ENCODE measurements at regions not wholly inside any gene's neighbourhood (a gene's known extent, or its start where the extent isn't known, plus 50 kb on each side); places are given as distances from the start of the nearest gene placed in this dataset.
"Not testable (repeated sequence)": the region's sequence is repeated elsewhere in the genome, so short reads cannot be mapped to it uniquely, and the experiment has no call there.

GRCh38 chr4:116627545-116627944 lies 457.8 kb downstream of the TRAM1L1 start:
- Mint-ChIP-seq H3K9me3 (peaks cover 16% of the 10 kb centered on the region), H3K27ac (no peak overlapping the region), H3K4me1 (ENCODE audit: low read depth) (no peaks in the 10 kb centered on the region), H3K27me3 (ENCODE audit: insufficient read depth) (no peaks in the 10 kb centered on the region; the same call in 1 of the 2 replicates), H3K4me3 (no peak overlapping the region), H3K36me3 (ENCODE audit: low read depth) (no peaks in the 10 kb centered on the region)
- no peak for DNase-seq
- TF ChIP-seq CTCF (IDR thresholded peaks at IDR 0.05) = no peak

GRCh38 chr4:116619508-116619907 lies 465.9 kb downstream of the TRAM1L1 start:
- not testable (repeated sequence) for H3K27me3 Mint-ChIP-seq (ENCODE audit: insufficient read depth); DNase-seq; H3K27ac Mint-ChIP-seq; H3K4me3 Mint-ChIP-seq; H3K4me1 Mint-ChIP-seq (ENCODE audit: low read depth); H3K36me3 Mint-ChIP-seq (ENCODE audit: low read depth)
- H3K9me3 Mint-ChIP-seq = peaks cover 13% of the 10 kb centered on the region; the same call in 1 of the 2 replicates

- Mint-ChIP-seq H3K27me3 (ENCODE audit: insufficient read depth) (no peaks in the 10 kb centered on the region), H3K4me1 (ENCODE audit: low read depth) (no peaks in the 10 kb centered on the region), H3K27ac (no peak overlapping the region), H3K4me3 (no peak overlapping the region), H3K9me3 (peaks cover 18% of the 10 kb centered on the region; the same call in 1 of the 2 replicates), H3K36me3 (ENCODE audit: low read depth) (no peaks in the 10 kb centered on the region)
- no peak for TF ChIP-seq CTCF (IDR thresholded peaks at IDR 0.05)
- no peak for DNase-seq
Measured at GRCh38 chr4:116618638-116619037, 466.7 kb downstream of the TRAM1L1 start.

GRCh38 chr4:116603096-116603495 lies 482.3 kb downstream of the TRAM1L1 start:
- Mint-ChIP-seq H3K4me3 (no peak overlapping the region), H3K36me3 (ENCODE audit: low read depth) (no peaks in the 10 kb centered on the region), H3K27ac (no peak overlapping the region), H3K4me1 (ENCODE audit: low read depth) (no peaks in the 10 kb centered on the region), H3K27me3 (ENCODE audit: insufficient read depth) (no peaks in the 10 kb centered on the region), H3K9me3 (peaks cover 20% of the 10 kb centered on the region)
- no peak for TF ChIP-seq CTCF (IDR thresholded peaks at IDR 0.05)
- no peak for DNase-seq

- Mint-ChIP-seq H3K4me1 (ENCODE audit: low read depth) (no peaks in the 10 kb centered on the region), H3K36me3 (ENCODE audit: low read depth) (no peaks in the 10 kb centered on the region), H3K27ac (no peak overlapping the region), H3K27me3 (ENCODE audit: insufficient read depth) (no peaks in the 10 kb centered on the region), H3K4me3 (no peak overlapping the region), H3K9me3 (peaks cover 22% of the 10 kb centered on the region)
- TF ChIP-seq CTCF (IDR thresholded peaks at IDR 0.05) = no peak
- DNase-seq = no peak
Measured at GRCh38 chr4:116599859-116600258, 485.5 kb downstream of the TRAM1L1 start.

GRCh38 chr4:116598980-116599789 lies 486.2 kb downstream of the TRAM1L1 start:
- Mint-ChIP-seq H3K4me3 (no peak overlapping the region), H3K27me3 (ENCODE audit: insufficient read depth) (no peaks in the 10 kb centered on the region), H3K4me1 (ENCODE audit: low read depth) (no peaks in the 10 kb centered on the region), H3K9me3 (peaks cover 22% of the 10 kb centered on the region), H3K27ac (no peak overlapping the region), H3K36me3 (ENCODE audit: low read depth) (no peaks in the 10 kb centered on the region)
- no peak for DNase-seq
- no peak for TF ChIP-seq CTCF (IDR thresholded peaks at IDR 0.05)

Data from HFFc6 (cell line).